NCI-H2227 treated with DMSO at 0.1 percent for 48 hours (cell line): ENCODE measurements at regions not wholly inside any gene's neighbourhood (a gene's known extent, or its start where the extent isn't known, plus 50 kb on each side); places are given as distances from the start of the nearest gene placed in this dataset.

Experiments used
- DNase-seq: peaks from one replicate; lab custom pipeline; 2025; lab: John Stamatoyannopoulos, UW

DNA sequence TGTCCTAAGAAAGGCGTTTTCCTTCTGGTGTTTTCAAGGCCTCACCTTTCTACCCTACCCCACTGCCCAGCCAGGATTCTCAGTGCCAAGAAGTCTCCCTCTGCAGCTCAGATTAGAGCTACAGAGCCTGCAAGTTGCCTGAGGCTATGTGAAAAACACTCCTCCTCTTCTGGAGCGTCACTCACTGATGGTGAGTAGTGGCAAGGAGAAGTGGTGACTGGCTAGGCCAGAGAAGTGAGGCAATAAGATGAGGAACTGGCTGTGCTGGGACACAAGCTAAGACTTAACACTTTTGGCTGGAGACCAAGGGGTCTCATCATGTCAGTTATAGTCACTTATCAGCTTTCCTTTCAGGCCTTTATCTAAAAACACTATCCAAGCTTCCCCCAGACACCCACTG, 86.7 kb upstream of the PRKAR2B start:
- DNase-seq = no peak

DNA sequence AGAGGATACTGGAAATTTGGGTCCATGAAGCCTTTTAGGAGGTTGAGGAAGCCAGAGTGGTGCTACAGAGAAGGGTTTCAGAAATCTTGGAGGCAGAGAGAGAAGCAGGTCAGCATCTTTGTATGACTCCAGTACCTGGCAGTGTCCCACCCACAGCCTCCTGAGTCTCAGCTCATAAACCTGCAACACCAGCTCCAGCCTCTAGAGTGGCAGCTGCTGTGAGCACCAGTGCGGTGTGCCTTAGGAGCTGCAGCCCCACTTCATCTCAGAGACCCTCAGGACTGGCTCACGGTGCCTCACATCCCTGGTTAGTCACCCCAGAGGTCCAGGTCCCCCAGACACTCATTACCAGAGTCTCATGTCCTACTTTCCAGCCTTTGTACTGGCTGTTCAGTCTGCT, 84.8 kb upstream of the PRKAR2B start:
- no peak for DNase-seq

GRCh38 chr7:106962751-106963150, 81.8 kb upstream of the PRKAR2B start:
- no peak for DNase-seq

DNA sequence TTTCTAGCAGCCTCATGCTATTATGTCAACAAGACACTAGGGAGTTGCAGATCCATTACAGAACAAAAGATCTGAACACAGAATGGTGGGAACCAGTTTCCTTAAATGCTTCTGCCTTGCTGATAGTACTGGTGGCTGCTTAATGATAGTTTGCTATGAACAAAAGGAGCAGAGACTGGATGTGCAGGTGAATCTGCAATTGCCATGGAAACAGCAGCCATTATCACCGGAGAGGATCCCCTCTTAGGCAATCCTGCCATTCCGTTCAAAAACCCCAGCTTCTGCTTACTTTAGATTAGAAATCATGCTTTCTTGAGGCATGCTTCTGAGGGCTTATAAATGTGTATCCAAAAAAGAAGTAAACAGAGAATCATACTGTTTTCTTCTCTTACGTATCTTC, 80.0 kb upstream of the PRKAR2B start:
- DNase-seq = peak; percentile 94

DNA sequence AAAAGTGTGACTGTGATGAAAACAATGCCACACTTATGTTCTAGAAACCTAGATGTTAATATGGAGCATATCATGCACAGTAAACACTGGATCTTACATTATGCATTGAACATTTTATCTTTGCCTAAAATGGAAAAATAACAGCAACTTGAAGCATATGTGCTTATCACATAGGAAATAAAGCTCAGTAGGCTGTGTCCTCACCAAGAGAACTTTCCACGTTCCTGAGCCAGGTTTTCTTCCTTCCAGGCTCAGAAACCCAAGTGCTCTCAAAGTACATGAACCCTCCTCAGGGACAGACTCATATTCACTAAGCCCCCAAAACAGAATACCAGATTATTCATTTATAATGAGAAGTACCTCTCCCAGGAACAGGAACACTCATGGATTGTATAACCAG, 79.4 kb upstream of the PRKAR2B start:
- no peak for DNase-seq

DNA sequence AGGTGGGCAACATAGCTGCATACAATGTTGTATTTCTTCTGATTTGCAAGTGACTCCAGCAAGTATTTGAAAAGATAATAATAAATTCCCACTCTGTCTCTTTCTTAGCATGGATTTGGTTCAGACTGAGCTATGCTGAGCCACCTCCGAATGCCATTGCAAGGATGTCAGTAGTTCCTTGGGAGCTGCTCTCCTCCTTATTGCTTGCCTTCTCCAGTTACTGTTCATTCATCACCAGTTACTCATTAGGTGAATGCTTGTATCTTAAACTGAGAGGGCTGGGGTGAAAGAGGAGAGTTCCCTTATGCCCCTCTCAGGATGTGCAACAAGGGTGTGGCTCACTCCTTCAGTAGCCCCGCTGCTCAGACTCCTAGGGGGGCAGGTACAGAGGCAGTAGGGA, 78.4 kb upstream of the PRKAR2B start:
- no peak for DNase-seq

GRCh38 chr7:106968160-106968559, 76.3 kb upstream of the PRKAR2B start:
- no peak for DNase-seq

DNA sequence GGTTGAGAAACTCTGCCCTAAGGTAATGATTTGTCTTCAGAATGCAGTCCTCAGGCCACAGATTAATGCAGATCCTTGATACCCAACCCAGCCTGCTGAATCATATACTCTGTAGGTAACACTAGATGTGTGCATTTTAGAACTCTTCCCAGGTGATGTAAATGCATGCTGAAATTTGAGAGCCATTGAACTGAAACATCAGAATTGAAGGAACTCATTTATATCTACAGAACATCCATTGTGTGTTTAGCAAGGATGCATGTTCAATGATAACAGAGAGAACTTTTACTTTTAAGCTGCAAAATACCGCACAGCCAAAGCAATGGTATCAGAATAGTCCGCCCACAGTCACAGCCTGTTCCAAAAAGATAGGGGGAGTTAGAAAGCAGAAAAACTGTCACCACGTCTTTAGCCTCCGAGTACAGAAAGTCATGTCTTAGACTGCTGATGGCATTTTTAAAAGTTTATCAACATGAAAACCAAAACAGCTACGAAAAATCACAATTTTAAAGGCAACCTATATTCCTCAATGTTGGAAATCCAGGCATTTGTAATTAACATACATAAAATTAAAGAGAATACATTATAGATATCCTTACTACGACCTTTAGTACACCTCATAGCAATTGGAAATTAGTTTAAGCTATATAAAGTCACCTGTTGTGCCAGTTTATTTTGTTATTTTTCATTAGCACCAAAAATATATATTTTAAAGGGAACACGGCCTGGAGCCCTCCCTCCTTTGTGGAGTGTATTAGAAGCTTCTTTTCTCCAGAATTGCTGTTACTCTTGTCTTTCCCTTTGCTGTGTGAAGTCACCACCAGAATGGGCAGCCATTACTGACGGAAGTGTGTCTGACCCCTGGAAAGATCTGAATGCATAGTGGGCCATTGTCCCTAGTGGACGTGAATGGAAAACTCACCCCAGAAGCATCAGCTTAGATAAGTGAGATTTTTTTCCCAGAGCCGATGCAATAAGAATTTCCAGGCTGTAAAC, 65.8 kb upstream of the PRKAR2B start:
- no peak for DNase-seq

- no peak for DNase-seq
These were observed 64.8 kb upstream of the PRKAR2B start for GRCh38 chr7:106979551-106980357.

DNA sequence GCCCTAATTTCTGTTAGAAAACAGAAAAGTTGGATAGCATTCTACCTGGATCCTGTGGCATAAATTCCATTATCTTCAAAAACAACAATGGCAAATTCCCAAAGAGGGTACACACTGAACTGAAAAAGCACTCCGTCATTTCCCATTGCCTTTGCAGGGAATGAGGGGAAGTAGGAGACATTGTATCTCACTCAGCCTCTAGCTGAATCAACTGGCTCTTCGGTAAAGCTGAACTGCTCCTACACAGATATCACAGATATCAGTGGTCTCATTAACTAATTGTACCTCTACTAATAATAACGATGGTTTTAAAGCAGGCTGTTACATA, 64.2 kb upstream of the PRKAR2B start:
- DNase-seq = no peak

DNA sequence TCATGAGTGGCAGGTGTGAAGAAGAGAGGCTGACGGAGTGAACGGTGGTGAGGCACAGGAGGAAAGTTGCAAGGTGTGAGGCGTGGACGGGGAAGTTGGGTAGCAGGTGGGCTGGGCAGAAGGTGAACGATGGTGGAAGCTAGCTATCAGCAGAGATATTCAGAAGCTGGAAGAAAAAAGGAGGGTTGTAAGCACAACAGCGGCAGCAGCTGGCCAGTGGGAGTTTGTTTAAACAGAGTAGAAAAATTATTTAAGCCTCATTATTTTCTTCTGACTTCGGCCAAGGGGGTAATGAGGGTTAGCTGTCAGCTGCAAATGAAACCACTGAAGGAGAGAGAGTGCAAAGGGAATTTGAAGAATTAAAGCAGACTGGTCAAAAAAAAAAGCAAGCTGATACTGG, 62.1 kb upstream of the PRKAR2B start:
- DNase-seq = no peak

GRCh38 chr7:106984034-106984433, 60.5 kb upstream of the PRKAR2B start:
- no peak for DNase-seq

- no peak for DNase-seq
These were observed 58.0 kb upstream of the PRKAR2B start for GRCh38 chr7:106986450-106986977.

DNA sequence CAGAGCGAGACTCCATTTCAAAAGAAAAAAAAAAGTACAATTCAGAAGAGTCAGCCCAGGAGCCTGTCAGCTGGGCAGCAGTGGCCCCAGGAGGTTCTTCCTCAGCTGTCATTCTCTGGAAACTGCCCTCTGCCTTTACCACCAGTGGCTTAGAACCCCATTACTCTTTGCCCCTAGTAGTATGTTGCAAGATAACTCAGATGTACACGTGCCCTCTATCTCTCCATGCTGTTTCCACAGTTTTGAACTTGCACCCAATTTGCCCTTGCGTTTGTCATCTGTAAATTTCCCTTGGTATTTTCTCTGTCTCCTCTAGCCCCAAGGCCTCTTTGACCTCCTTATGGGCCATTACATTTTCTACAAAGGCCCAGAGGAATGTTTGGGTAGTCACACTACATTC, 56.7 kb upstream of the PRKAR2B start:
- no peak for DNase-seq

GRCh38 chr7:106992511-106992910, 52.0 kb upstream of the PRKAR2B start:
- no peak for DNase-seq
